Rectal smooth muscle tissue (tissue), 1 donor: ENCODE measurements at regions not wholly inside any gene's neighbourhood (a gene's known extent, or its start where the extent isn't known, plus 50 kb on each side); places are given as distances from the start of the nearest gene placed in this dataset.
A peak's percentile ranks its signal among the peaks of the same experiment; 100 is the strongest.

Experiments
- H3K27ac ChIP-seq: one replicate; pipeline ENCODE4 v1.7.0; 2013; ENCODE audit warnings: low read depth, low read length, inconsistent platforms
- H3K27me3 ChIP-seq: one replicate; pipeline ENCODE4 v1.7.0; 2013; ENCODE audit warnings: low read length; ENCODE audit not compliant: control insufficient read depth, insufficient read depth
- H3K36me3 ChIP-seq: one replicate; pipeline ENCODE4 v1.7.0; 2013; ENCODE audit warnings: low read length; ENCODE audit not compliant: control insufficient read depth, insufficient read depth
- H3K4me1 ChIP-seq: one replicate; pipeline ENCODE4 v1.7.0; 2013; ENCODE audit warnings: low read length; ENCODE audit not compliant: control insufficient read depth, insufficient read depth
- H3K4me3 ChIP-seq: one replicate; pipeline ENCODE4 v1.7.0; 2013; ENCODE audit warnings: low read length
- H3K9ac ChIP-seq: one replicate; pipeline ENCODE4 v1.7.0; 2013; ENCODE audit warnings: low read length

- Histone ChIP-seq H3K27ac (no peak overlapping the region), H3K9ac (no peak overlapping the region), H3K36me3 (no peaks in the 10 kb centered on the region), H3K4me1 (no peaks in the 10 kb centered on the region), H3K4me3 (no peak overlapping the region), H3K27me3 (no peaks in the 10 kb centered on the region)
These were observed 477.3 kb upstream of the ARRDC4 start for GRCh38 chr15:97483232-97483631.

- H3K9ac ChIP-seq, result no peak overlapping the region
- H3K4me3 ChIP-seq, result no peak overlapping the region
- H3K27ac ChIP-seq, result no peak overlapping the region
- H3K4me1 ChIP-seq, result no peaks in the 10 kb centered on the region
- no peaks in the 10 kb centered on the region for H3K27me3 ChIP-seq
- H3K36me3 ChIP-seq, result no peaks in the 10 kb centered on the region
These were observed 470.1 kb upstream of the ARRDC4 start for GRCh38 chr15:97490429-97490828.

- no peak overlapping the region for H3K4me3 ChIP-seq
- H3K9ac ChIP-seq, result no peak overlapping the region
- no peaks in the 10 kb centered on the region for H3K36me3 ChIP-seq
- no peaks in the 10 kb centered on the region for H3K27me3 ChIP-seq
- no peaks in the 10 kb centered on the region for H3K4me1 ChIP-seq
- no peak overlapping the region for H3K27ac ChIP-seq
These were observed 459.2 kb upstream of the ARRDC4 start for GRCh38 chr15:97501291-97501690.

- Histone ChIP-seq H3K27ac (no peak overlapping the region), H3K4me3 (no peak overlapping the region), H3K4me1 (no peaks in the 10 kb centered on the region), H3K27me3 (no peaks in the 10 kb centered on the region), H3K9ac (no peak overlapping the region), H3K36me3 (no peaks in the 10 kb centered on the region)
These were observed 458.5 kb upstream of the ARRDC4 start for GRCh38 chr15:97502038-97502437.

GRCh38 chr15:97504031-97504792 lies 456.3 kb upstream of the ARRDC4 start:
- Histone ChIP-seq H3K9ac (no peak overlapping the region), H3K27ac (no peak overlapping the region), H3K36me3 (no peaks in the 10 kb centered on the region), H3K4me1 (no peaks in the 10 kb centered on the region), H3K27me3 (no peaks in the 10 kb centered on the region), H3K4me3 (no peak overlapping the region)

- H3K27ac ChIP-seq, result no peak overlapping the region
- H3K4me3 ChIP-seq, result no peak overlapping the region
- no peak overlapping the region for H3K9ac ChIP-seq
- no peaks in the 10 kb centered on the region for H3K36me3 ChIP-seq
- H3K4me1 ChIP-seq, result no peaks in the 10 kb centered on the region
- no peaks in the 10 kb centered on the region for H3K27me3 ChIP-seq
These were observed 442.8 kb upstream of the ARRDC4 start for GRCh38 chr15:97517737-97518136.

DNA sequence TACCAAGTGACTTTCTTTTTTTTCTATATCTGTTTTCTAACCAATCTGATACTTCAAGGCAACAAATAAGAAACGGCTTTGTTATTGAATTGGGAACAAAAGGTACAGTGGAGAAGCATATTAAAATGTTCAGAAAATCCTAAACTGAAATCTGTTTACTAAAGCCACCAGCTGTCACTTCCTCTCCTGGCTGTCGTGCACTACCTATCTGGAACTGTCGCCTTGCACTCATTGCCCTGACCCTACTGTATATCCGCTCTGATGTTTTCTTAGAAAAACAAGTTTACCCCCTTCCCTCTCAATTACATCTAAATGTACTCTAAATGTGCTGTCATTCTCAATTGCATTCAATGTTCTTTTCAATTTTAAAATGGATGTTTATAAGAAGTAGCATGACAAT lies 439.8 kb upstream of the ARRDC4 start:
- no peaks in the 10 kb centered on the region for H3K27me3 ChIP-seq
- no peak overlapping the region for H3K4me3 ChIP-seq
- H3K27ac ChIP-seq, result no peak overlapping the region
- no peaks in the 10 kb centered on the region for H3K4me1 ChIP-seq
- no peak overlapping the region for H3K9ac ChIP-seq
- no peaks in the 10 kb centered on the region for H3K36me3 ChIP-seq

GRCh38 chr15:97521381-97522285 lies 438.9 kb upstream of the ARRDC4 start:
- Histone ChIP-seq H3K36me3 (no peaks in the 10 kb centered on the region), H3K27ac (no peak overlapping the region), H3K4me3 (peak overlapping the region; percentile 54), H3K9ac (no peak overlapping the region), H3K27me3 (no peaks in the 10 kb centered on the region), H3K4me1 (no peaks in the 10 kb centered on the region)

- H3K4me1 ChIP-seq, result no peaks in the 10 kb centered on the region
- no peaks in the 10 kb centered on the region for H3K36me3 ChIP-seq
- no peak overlapping the region for H3K27ac ChIP-seq
- H3K9ac ChIP-seq, result no peak overlapping the region
- H3K4me3 ChIP-seq, result peak overlapping the region; percentile 54
- H3K27me3 ChIP-seq, result no peaks in the 10 kb centered on the region
These were observed 438.2 kb upstream of the ARRDC4 start for GRCh38 chr15:97522347-97522746.

- no peak overlapping the region for H3K27ac ChIP-seq
- no peaks in the 10 kb centered on the region for H3K27me3 ChIP-seq
- H3K4me3 ChIP-seq, result no peak overlapping the region
- H3K9ac ChIP-seq, result no peak overlapping the region
- no peaks in the 10 kb centered on the region for H3K4me1 ChIP-seq
- H3K36me3 ChIP-seq, result no peaks in the 10 kb centered on the region
These were observed 434.7 kb upstream of the ARRDC4 start for GRCh38 chr15:97525809-97526208.

- Histone ChIP-seq H3K9ac (no peak overlapping the region), H3K27ac (no peak overlapping the region), H3K4me3 (no peak overlapping the region), H3K36me3 (no peaks in the 10 kb centered on the region), H3K27me3 (no peaks in the 10 kb centered on the region), H3K4me1 (no peaks in the 10 kb centered on the region)
These were observed 432.3 kb upstream of the ARRDC4 start for GRCh38 chr15:97528238-97528637.

- Histone ChIP-seq H3K9ac (no peak overlapping the region), H3K36me3 (no peaks in the 10 kb centered on the region), H3K27ac (no peak overlapping the region), H3K4me3 (no peak overlapping the region), H3K4me1 (no peaks in the 10 kb centered on the region), H3K27me3 (no peaks in the 10 kb centered on the region)
These were observed 414.7 kb upstream of the ARRDC4 start for GRCh38 chr15:97545799-97546198.
